ENCODE measurements at regions not wholly inside any gene's neighbourhood (a gene's known extent, or its start where the extent isn't known, plus 50 kb on each side); places are given as distances from the start of the nearest gene placed in this dataset.

DNA sequence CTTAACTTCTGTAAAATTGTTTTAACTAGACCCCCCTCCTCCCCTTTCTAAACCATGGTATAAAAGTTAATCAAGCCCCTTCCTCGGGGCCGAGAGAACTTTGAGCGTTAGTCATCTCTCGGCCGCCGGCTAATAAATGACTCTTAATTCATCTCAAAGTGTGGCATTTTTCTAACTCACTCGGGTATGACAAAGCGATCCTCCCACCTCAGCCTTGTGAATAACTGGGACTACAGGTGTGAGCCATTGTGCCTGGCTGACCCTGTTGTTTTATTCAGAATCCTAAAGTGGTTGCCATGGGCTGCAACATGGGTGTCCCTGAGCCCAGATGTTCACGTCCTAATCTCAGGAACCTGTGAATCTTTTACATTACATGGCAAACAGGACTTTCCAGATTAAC, 540.7 kb upstream of the AMELY start:
- no peak for ATAC-seq
- Histone ChIP-seq H3K36me3 (no peaks in the 10 kb centered on the region), H3K27ac (no peak overlapping the region), H3K4me3 (no peak overlapping the region), H3K4me1 (no peaks in the 10 kb centered on the region), H3K9me3 (no peaks in the 10 kb centered on the region), H3K27me3 (no peaks in the 10 kb centered on the region)
- TF ChIP-seq POLR2A (IDR thresholded peaks at IDR 0.05), result no peak
- TF ChIP-seq EP300 (IDR thresholded peaks at IDR 0.05), result no peak
- TF ChIP-seq POLR2AphosphoS5 (IDR thresholded peaks at IDR 0.05), result no peak
- TF ChIP-seq CTCF (IDR thresholded peaks at IDR 0.05), result no peak
- WGBS, 2 donors (ENCODE audit: low coverage in 1 of 2), result no CpG with 5 or more reads among the region's 9 CpGs

DNA sequence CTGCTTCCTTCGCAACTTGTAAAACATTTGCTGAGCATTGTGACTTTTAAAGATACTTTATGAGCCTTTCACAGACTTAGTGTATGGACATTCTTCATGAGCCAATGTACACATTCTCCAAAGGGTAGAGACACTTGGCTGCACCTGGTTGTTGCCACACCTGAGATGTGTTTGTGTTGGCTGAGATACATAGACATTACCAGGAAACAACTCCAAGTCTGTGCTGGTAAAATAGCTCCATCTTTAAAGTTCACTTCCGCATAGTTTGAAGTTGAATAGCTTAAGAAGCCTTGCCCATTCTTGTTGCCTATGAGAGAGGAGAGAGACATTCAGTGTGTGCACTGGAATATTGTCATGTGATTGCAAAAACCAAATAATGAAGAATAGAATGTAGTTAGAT, 538.3 kb upstream of the AMELY start:
- no peak for ATAC-seq
- no peak for TF ChIP-seq EP300 (IDR thresholded peaks at IDR 0.05)
- TF ChIP-seq POLR2AphosphoS5 (IDR thresholded peaks at IDR 0.05), result no peak
- WGBS, 2 donors (ENCODE audit: low coverage in 1 of 2), result 92% methylated on average over 2 of the region's 2 CpGs; no CpG with 5 or more reads in 1 of the 2 donors
- no peaks in the 10 kb centered on the region for H3K4me1 ChIP-seq
- no peaks in the 10 kb centered on the region for H3K36me3 ChIP-seq
- H3K9me3 ChIP-seq, result no peaks in the 10 kb centered on the region
- H3K27ac ChIP-seq, result no peak overlapping the region
- H3K27me3 ChIP-seq, result no peaks in the 10 kb centered on the region
- H3K4me3 ChIP-seq, result no peak overlapping the region

GRCh38 chrY:7448687-7449086, 537.1 kb upstream of the AMELY start:
- Histone ChIP-seq H3K4me1 (no peaks in the 10 kb centered on the region), H3K27me3 (no peaks in the 10 kb centered on the region), H3K27ac (no peak overlapping the region), H3K36me3 (no peaks in the 10 kb centered on the region), H3K4me3 (no peak overlapping the region), H3K9me3 (no peaks in the 10 kb centered on the region)
- WGBS, 2 donors (ENCODE audit: low coverage in 1 of 2), result 50% methylated on average over 3 of the region's 3 CpGs; no CpG with 5 or more reads in 1 of the 2 donors
- no peak for TF ChIP-seq POLR2A (IDR thresholded peaks at IDR 0.05)
- no peak for TF ChIP-seq EP300 (IDR thresholded peaks at IDR 0.05)
- TF ChIP-seq CTCF (IDR thresholded peaks at IDR 0.05), result no peak
- TF ChIP-seq POLR2AphosphoS5 (IDR thresholded peaks at IDR 0.05), result no peak
- no peak for ATAC-seq

GRCh38 chrY:7447881-7448516, 536.4 kb upstream of the AMELY start:
- ATAC-seq, result no peak
- WGBS, 2 donors (ENCODE audit: low coverage in 1 of 2), result 83% methylated on average over 3 of the region's 8 CpGs; no CpG with 5 or more reads in 1 of the 2 donors

GRCh38 chrY:7444141-7444540, 532.6 kb upstream of the AMELY start:
- 0% methylated on average over 1 of the region's 3 CpGs; no CpG with 5 or more reads in 1 of the 2 donors for WGBS, 2 donors (ENCODE audit: low coverage in 1 of 2)
- H3K4me1 ChIP-seq, result no peaks in the 10 kb centered on the region
- H3K4me3 ChIP-seq, result no peak overlapping the region
- no peaks in the 10 kb centered on the region for H3K9me3 ChIP-seq
- H3K27ac ChIP-seq, result no peak overlapping the region
- no peaks in the 10 kb centered on the region for H3K36me3 ChIP-seq
- no peak for ATAC-seq
- no peak for TF ChIP-seq POLR2AphosphoS5 (IDR thresholded peaks at IDR 0.05)
- no peak for TF ChIP-seq CTCF (IDR thresholded peaks at IDR 0.05)
- no peak for TF ChIP-seq POLR2A (IDR thresholded peaks at IDR 0.05)
- no peak for TF ChIP-seq EP300 (IDR thresholded peaks at IDR 0.05)
- H3K27me3 ChIP-seq, result no peaks in the 10 kb centered on the region

More at GRCh38 chrY:7447881-7448516, 536.4 kb upstream of the AMELY start:
- H3K27me3 ChIP-seq, result no peaks in the 10 kb centered on the region
- TF ChIP-seq POLR2AphosphoS5 (IDR thresholded peaks at IDR 0.05) (no peak), POLR2A (IDR thresholded peaks at IDR 0.05) (no peak), CTCF (IDR thresholded peaks at IDR 0.05) (no peak), EP300 (IDR thresholded peaks at IDR 0.05) (no peak)
- no peaks in the 10 kb centered on the region for H3K4me1 ChIP-seq
- H3K36me3 ChIP-seq, result no peaks in the 10 kb centered on the region
- no peaks in the 10 kb centered on the region for H3K9me3 ChIP-seq
- no peak overlapping the region for H3K27ac ChIP-seq
- H3K4me3 ChIP-seq, result no peak overlapping the region
